ENCODE measurements at regions not wholly inside any gene's neighbourhood (a gene's known extent, or its start where the extent isn't known, plus 50 kb on each side); places are given as distances from the start of the nearest gene placed in this dataset.
"Not testable (repeated sequence)": the region's sequence is repeated elsewhere in the genome, so short reads cannot be mapped to it uniquely, and the experiment has no call there.

GRCh38 chr17:30648015-30648620 is 170.9 kb downstream of the GOSR1 start:
- intact Hi-C loops (cut with micrococcal nuclease); H3K9me3 Mint-ChIP-seq; H3K4me3 Mint-ChIP-seq; H3K27ac Mint-ChIP-seq; H3K36me3 Mint-ChIP-seq (ENCODE audit: low read depth); H3K27me3 Mint-ChIP-seq: not testable (repeated sequence)
- H3K4me1 Mint-ChIP-seq (ENCODE audit: low read depth), result peaks cover 21% of the 10 kb centered on the region

GRCh38 chr17:30645875-30646274 is 168.7 kb downstream of the GOSR1 start:
- H3K27me3 Mint-ChIP-seq; intact Hi-C loops (cut with micrococcal nuclease); H3K27ac Mint-ChIP-seq; H3K9me3 Mint-ChIP-seq; H3K36me3 Mint-ChIP-seq (ENCODE audit: low read depth): not testable (repeated sequence)
- H3K4me1 Mint-ChIP-seq (ENCODE audit: low read depth), result peaks cover 11% of the 10 kb centered on the region
- H3K4me3 Mint-ChIP-seq, result peak overlapping the region; percentile 20

GRCh38 chr17:30644713-30645112 is 167.5 kb downstream of the GOSR1 start:
- peaks cover 11% of the 10 kb centered on the region for H3K4me1 Mint-ChIP-seq (ENCODE audit: low read depth)
- H3K27me3 Mint-ChIP-seq; H3K27ac Mint-ChIP-seq; H3K4me3 Mint-ChIP-seq; H3K9me3 Mint-ChIP-seq; H3K36me3 Mint-ChIP-seq (ENCODE audit: low read depth); intact Hi-C loops (cut with micrococcal nuclease): not testable (repeated sequence)

GRCh38 chr17:30644287-30644686 is 167.1 kb downstream of the GOSR1 start:
- H3K4me3 Mint-ChIP-seq; H3K36me3 Mint-ChIP-seq (ENCODE audit: low read depth); H3K27ac Mint-ChIP-seq; intact Hi-C loops (cut with micrococcal nuclease); H3K27me3 Mint-ChIP-seq; H3K9me3 Mint-ChIP-seq: not testable (repeated sequence)
- H3K4me1 Mint-ChIP-seq (ENCODE audit: low read depth), result peaks cover 11% of the 10 kb centered on the region

GRCh38 chr17:30641428-30641827 is 164.2 kb downstream of the GOSR1 start:
- H3K4me3 Mint-ChIP-seq; H3K36me3 Mint-ChIP-seq (ENCODE audit: low read depth); H3K27me3 Mint-ChIP-seq; H3K9me3 Mint-ChIP-seq; H3K27ac Mint-ChIP-seq; intact Hi-C loops (cut with micrococcal nuclease); H3K4me1 Mint-ChIP-seq (ENCODE audit: low read depth): not testable (repeated sequence)

GRCh38 chr17:30639391-30639790 is 162.2 kb downstream of the GOSR1 start:
- intact Hi-C loops (cut with micrococcal nuclease), result not testable (repeated sequence)

GRCh38 chr17:30638968-30639367 is 161.8 kb downstream of the GOSR1 start:
- H3K4me3 Mint-ChIP-seq; intact Hi-C loops (cut with micrococcal nuclease): not testable (repeated sequence)

More at GRCh38 chr17:30639391-30639790, 162.2 kb downstream of the GOSR1 start:
- H3K4me3 Mint-ChIP-seq; H3K36me3 Mint-ChIP-seq (ENCODE audit: low read depth); H3K9me3 Mint-ChIP-seq; H3K27me3 Mint-ChIP-seq; H3K27ac Mint-ChIP-seq; H3K4me1 Mint-ChIP-seq (ENCODE audit: low read depth): not testable (repeated sequence)

GRCh38 chr17:30631651-30632050 is 154.4 kb downstream of the GOSR1 start:
- intact Hi-C loops (cut with micrococcal nuclease), result not testable (repeated sequence)

More at GRCh38 chr17:30638968-30639367, 161.8 kb downstream of the GOSR1 start:
- H3K36me3 Mint-ChIP-seq (ENCODE audit: low read depth); H3K9me3 Mint-ChIP-seq; H3K27ac Mint-ChIP-seq; H3K4me1 Mint-ChIP-seq (ENCODE audit: low read depth); H3K27me3 Mint-ChIP-seq: not testable (repeated sequence)

GRCh38 chr17:30625380-30625779 is 148.2 kb downstream of the GOSR1 start:
- H3K36me3 Mint-ChIP-seq (ENCODE audit: low read depth), result peaks cover 37% of the 10 kb centered on the region
- H3K4me1 Mint-ChIP-seq (ENCODE audit: low read depth); H3K27me3 Mint-ChIP-seq; H3K4me3 Mint-ChIP-seq; H3K9me3 Mint-ChIP-seq; H3K27ac Mint-ChIP-seq; intact Hi-C loops (cut with micrococcal nuclease): not testable (repeated sequence)

More at GRCh38 chr17:30631651-30632050, 154.4 kb downstream of the GOSR1 start:
- not testable (repeated sequence) for H3K4me3 Mint-ChIP-seq; H3K27ac Mint-ChIP-seq; H3K4me1 Mint-ChIP-seq (ENCODE audit: low read depth); H3K27me3 Mint-ChIP-seq; H3K9me3 Mint-ChIP-seq
- peaks cover 28% of the 10 kb centered on the region for H3K36me3 Mint-ChIP-seq (ENCODE audit: low read depth)

- H3K4me3 Mint-ChIP-seq; H3K27ac Mint-ChIP-seq; H3K9me3 Mint-ChIP-seq; intact Hi-C loops (cut with micrococcal nuclease); H3K4me1 Mint-ChIP-seq (ENCODE audit: low read depth); H3K27me3 Mint-ChIP-seq: not testable (repeated sequence)
- H3K36me3 Mint-ChIP-seq (ENCODE audit: low read depth), result peaks cover 37% of the 10 kb centered on the region
These were observed 147.0 kb downstream of the GOSR1 start for GRCh38 chr17:30624180-30624579.

- H3K27ac Mint-ChIP-seq; intact Hi-C loops (cut with micrococcal nuclease); H3K36me3 Mint-ChIP-seq (ENCODE audit: low read depth); H3K27me3 Mint-ChIP-seq; H3K4me1 Mint-ChIP-seq (ENCODE audit: low read depth); H3K4me3 Mint-ChIP-seq; H3K9me3 Mint-ChIP-seq: not testable (repeated sequence)
These were observed 132.5 kb downstream of the GOSR1 start for GRCh38 chr17:30609682-30610081.

GRCh38 chr17:30605523-30605922 is 128.3 kb downstream of the GOSR1 start:
- H3K4me1 Mint-ChIP-seq (ENCODE audit: low read depth), result peaks cover 11% of the 10 kb centered on the region
- no peak overlapping the region for H3K27ac Mint-ChIP-seq
- peaks cover 8% of the 10 kb centered on the region for H3K36me3 Mint-ChIP-seq (ENCODE audit: low read depth)
- intact Hi-C loops (cut with micrococcal nuclease), result no loop called here
- H3K4me3 Mint-ChIP-seq, result no peak overlapping the region
- no peaks in the 10 kb centered on the region for H3K9me3 Mint-ChIP-seq
- H3K27me3 Mint-ChIP-seq, result no peaks in the 10 kb centered on the region

- Mint-ChIP-seq H3K4me1 (ENCODE audit: low read depth) (peaks cover 11% of the 10 kb centered on the region), H3K27ac (peak overlapping the region; percentile 25), H3K4me3 (no peak overlapping the region), H3K36me3 (ENCODE audit: low read depth) (peaks cover 13% of the 10 kb centered on the region), H3K27me3 (no peaks in the 10 kb centered on the region), H3K9me3 (no peaks in the 10 kb centered on the region)
- intact Hi-C loops (cut with micrococcal nuclease), result no loop called here
These were observed 127.8 kb downstream of the GOSR1 start for GRCh38 chr17:30605027-30605426.

GRCh38 chr17:30602396-30602795 is 125.2 kb downstream of the GOSR1 start:
- H3K36me3 Mint-ChIP-seq (ENCODE audit: low read depth), result peaks cover 13% of the 10 kb centered on the region
- H3K4me1 Mint-ChIP-seq (ENCODE audit: low read depth), result peaks cover 11% of the 10 kb centered on the region
- H3K4me3 Mint-ChIP-seq; H3K27ac Mint-ChIP-seq; H3K27me3 Mint-ChIP-seq; intact Hi-C loops (cut with micrococcal nuclease); H3K9me3 Mint-ChIP-seq: not testable (repeated sequence)

GRCh38 chr17:30601984-30602383 is 124.8 kb downstream of the GOSR1 start:
- Mint-ChIP-seq H3K4me1 (ENCODE audit: low read depth) (peaks cover 11% of the 10 kb centered on the region), H3K36me3 (ENCODE audit: low read depth) (peaks cover 13% of the 10 kb centered on the region), H3K4me3 (peak overlapping the region; percentile 66)
- intact Hi-C loops (cut with micrococcal nuclease); H3K27ac Mint-ChIP-seq; H3K9me3 Mint-ChIP-seq; H3K27me3 Mint-ChIP-seq: not testable (repeated sequence)
